T-helper 17 cell (primary cell): ENCODE measurements at regions not wholly inside any gene's neighbourhood (a gene's known extent, or its start where the extent isn't known, plus 50 kb on each side); places are given as distances from the start of the nearest gene placed in this dataset.
"Not testable (repeated sequence)": the region's sequence is repeated elsewhere in the genome, so short reads cannot be mapped to it uniquely, and the experiment has no call there.

Experiments used
- ATAC-seq: fragments of 150-1000 bp; cut with Tn5 transposase; 2 replicates; pipeline ENCODE4 v1.10.0; 2021; ENCODE audit warnings: mild to moderate bottlenecking, moderate library complexity
- DNase-seq, 3 donors: peaks; one replicate each; pipeline versions ENCODE4 v3.0.0 to v3.0.0-alpha.2; 2020 to 2021
- H3K9me3 ChIP-seq: one replicate; pipeline ENCODE4 v1.7.0; 2013; ENCODE audit warnings: low read length, mild to moderate bottlenecking; ENCODE audit not compliant: control insufficient read depth, poor library complexity, severe bottlenecking
- H3K27ac Mint-ChIP-seq: one replicate; pipeline ENCODE4 v1.8.0; 2022; ENCODE audit warnings: mild to moderate bottlenecking, moderate library complexity, mixed read lengths
- H3K27me3 Mint-ChIP-seq: one replicate; pipeline ENCODE4 v1.8.0; 2022; ENCODE audit warnings: mixed read lengths
- H3K36me3 Mint-ChIP-seq: one replicate; pipeline ENCODE4 v1.8.0; 2022; ENCODE audit warnings: low read depth, mixed read lengths
- H3K4me1 Mint-ChIP-seq: one replicate; pipeline ENCODE4 v1.8.0; 2022; ENCODE audit warnings: mild to moderate bottlenecking, mixed read lengths
- H3K4me3 Mint-ChIP-seq: one replicate; pipeline ENCODE4 v1.8.0; 2022; ENCODE audit warnings: mild to moderate bottlenecking, moderate library complexity, mixed read lengths

DNA sequence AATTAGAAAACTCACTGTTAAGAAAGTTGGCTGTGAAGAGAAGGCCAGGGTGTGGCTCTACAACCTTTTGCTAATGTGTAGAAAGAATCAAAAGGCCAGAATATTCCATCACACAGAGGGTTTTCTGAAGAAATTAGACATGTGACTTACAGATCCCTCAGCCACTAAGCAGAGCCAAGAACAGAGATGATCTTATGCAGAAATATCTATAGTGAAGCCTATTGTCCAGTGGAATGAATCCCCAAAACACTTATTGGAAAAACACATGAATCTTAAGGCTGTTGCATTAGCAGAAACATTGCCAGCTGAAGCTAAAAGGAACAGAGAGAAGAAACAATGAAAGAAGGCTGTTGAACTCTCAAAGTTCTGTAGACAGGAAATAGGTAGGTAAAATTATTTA lies 979.2 kb downstream of the MRPL39 start:
- H3K9me3 ChIP-seq, result no peaks in the 10 kb centered on the region

DNA sequence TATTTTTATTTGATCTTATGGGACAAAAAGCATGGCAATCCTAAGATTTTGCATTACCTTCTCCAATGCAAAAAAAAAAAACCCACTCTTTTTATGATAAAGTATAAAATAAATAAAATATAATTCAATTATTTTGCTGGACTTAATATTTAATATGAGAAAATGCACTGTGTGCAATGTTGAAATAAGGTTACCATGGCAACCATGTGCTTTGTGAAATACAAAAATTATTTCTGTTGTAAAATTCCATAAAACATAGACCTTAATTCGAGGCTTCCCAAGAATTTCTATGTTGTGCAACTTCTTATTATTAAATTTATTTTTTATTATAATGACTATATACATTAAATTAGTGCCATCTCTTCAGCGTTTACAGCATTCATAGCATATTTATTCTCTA lies 989.5 kb downstream of the MRPL39 start:
- no peak overlapping the region for H3K4me3 Mint-ChIP-seq
- H3K27ac Mint-ChIP-seq, result no peak overlapping the region
- H3K27me3 Mint-ChIP-seq, result no peaks in the 10 kb centered on the region
- H3K36me3 Mint-ChIP-seq, result no peaks in the 10 kb centered on the region
- H3K4me1 Mint-ChIP-seq, result no peaks in the 10 kb centered on the region
- no peak for DNase-seq
- ATAC-seq, result no peak
- no peaks in the 10 kb centered on the region for H3K9me3 ChIP-seq

More for the DNA sequence above, 979.2 kb downstream of the MRPL39 start:
- DNase-seq (no peak), ATAC-seq (no peak)
- H3K27me3 Mint-ChIP-seq, result no peaks in the 10 kb centered on the region
- H3K27ac Mint-ChIP-seq, result no peak overlapping the region
- no peak overlapping the region for H3K4me3 Mint-ChIP-seq
- H3K36me3 Mint-ChIP-seq, result no peaks in the 10 kb centered on the region
- no peaks in the 10 kb centered on the region for H3K4me1 Mint-ChIP-seq

DNA sequence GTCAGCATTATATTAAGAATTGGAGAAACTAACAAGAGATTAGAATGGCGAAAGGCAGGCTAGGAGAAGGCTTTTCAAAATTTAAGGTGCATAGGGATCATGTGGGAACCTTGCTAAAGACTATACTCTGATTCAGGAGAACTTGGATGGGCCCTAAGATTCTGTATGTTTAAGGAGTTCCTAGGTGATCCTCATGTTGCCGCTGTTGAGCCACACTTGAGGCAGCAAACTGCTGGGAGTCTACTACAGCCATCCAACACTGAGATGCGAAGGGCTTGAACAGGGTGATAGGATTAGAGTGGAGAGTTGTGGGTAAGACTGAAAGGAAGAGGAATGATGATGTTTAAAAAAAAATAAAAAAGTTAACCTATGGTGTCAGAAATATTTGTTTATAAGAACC lies 1013.2 kb downstream of the MRPL39 start:
- no peak for ATAC-seq
- Mint-ChIP-seq H3K27ac (no peak overlapping the region), H3K4me1 (no peaks in the 10 kb centered on the region)

DNA sequence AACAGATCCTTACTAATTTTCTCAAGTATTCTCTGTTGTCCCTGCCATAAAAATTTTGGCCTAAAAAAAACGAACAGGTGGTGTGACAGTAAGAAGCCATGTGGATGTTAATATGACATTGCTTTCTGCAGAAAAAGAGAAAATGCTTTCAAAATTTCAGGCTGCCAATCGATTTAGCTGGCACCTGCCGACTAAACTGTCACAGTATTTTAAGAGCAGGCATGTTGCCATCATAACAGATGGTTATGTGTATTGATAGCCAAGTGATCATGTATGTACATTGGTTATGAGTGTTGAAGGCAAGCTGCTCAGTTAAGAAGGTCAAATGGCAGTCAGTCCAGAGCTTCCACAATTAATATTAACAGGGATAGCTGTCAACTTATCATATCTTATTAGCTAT lies 1017.0 kb downstream of the MRPL39 start:
- no peaks in the 10 kb centered on the region for H3K4me1 Mint-ChIP-seq
- H3K9me3 ChIP-seq, result no peaks in the 10 kb centered on the region
- no peaks in the 10 kb centered on the region for H3K36me3 Mint-ChIP-seq

More for the DNA sequence above, 1013.2 kb downstream of the MRPL39 start:
- Mint-ChIP-seq H3K36me3 (no peaks in the 10 kb centered on the region), H3K27me3 (no peaks in the 10 kb centered on the region), H3K4me3 (no peak overlapping the region)
- DNase-seq, result no peak
- H3K9me3 ChIP-seq, result no peaks in the 10 kb centered on the region

DNA sequence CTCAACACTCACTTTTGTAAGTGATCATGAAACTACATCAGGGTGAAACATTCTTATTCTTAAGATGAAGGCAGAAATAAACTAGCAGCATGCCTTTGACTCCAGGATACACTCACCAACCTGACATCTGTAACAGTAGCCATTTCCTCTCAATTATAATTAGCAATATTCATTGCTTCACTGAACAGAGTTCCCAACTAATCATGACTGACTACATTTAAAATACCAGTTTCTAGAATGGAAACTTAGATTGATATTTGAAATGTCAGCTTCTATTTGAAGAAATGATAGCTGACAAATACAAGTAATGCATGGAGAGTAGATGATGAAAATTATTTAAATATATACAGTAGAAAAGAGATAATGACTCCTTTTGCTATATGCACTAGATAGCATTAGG lies 1023.8 kb downstream of the MRPL39 start:
- no peaks in the 10 kb centered on the region for H3K4me1 Mint-ChIP-seq
- no peaks in the 10 kb centered on the region for H3K36me3 Mint-ChIP-seq
- no peak overlapping the region for H3K4me3 Mint-ChIP-seq
- no peaks in the 10 kb centered on the region for H3K9me3 ChIP-seq
- no peak for ATAC-seq
- no peaks in the 10 kb centered on the region for H3K27me3 Mint-ChIP-seq
- DNase-seq, result no peak
- H3K27ac Mint-ChIP-seq, result no peak overlapping the region

More for the DNA sequence above, 1017.0 kb downstream of the MRPL39 start:
- no peak overlapping the region for H3K4me3 Mint-ChIP-seq
- ATAC-seq, result no peak
- no peak overlapping the region for H3K27ac Mint-ChIP-seq
- no peak for DNase-seq
- H3K27me3 Mint-ChIP-seq, result no peaks in the 10 kb centered on the region

DNA sequence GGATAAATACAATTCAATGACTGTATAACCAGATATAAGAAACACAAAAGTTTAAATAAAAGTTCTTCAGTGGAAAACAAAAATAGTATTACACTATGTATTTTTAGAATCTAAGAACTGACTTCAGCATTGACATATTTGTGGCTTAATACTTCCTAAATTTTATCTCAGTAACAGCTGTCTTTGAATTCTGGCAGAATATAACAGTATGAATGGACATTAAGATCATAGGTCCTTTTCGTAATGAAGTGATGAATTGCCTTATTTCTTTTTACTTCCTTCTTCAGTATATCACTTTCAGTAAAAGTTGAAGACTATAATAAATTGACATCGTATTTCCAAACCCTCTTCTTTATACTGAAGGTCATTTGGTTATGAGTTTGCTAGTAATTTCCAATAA lies 1030.0 kb downstream of the MRPL39 start:
- no peaks in the 10 kb centered on the region for H3K9me3 ChIP-seq
- no peaks in the 10 kb centered on the region for H3K27me3 Mint-ChIP-seq
- DNase-seq (no peak), ATAC-seq (no peak)
- no peak overlapping the region for H3K4me3 Mint-ChIP-seq
- H3K27ac Mint-ChIP-seq, result no peak overlapping the region
- H3K36me3 Mint-ChIP-seq, result no peaks in the 10 kb centered on the region
- H3K4me1 Mint-ChIP-seq, result no peaks in the 10 kb centered on the region

DNA sequence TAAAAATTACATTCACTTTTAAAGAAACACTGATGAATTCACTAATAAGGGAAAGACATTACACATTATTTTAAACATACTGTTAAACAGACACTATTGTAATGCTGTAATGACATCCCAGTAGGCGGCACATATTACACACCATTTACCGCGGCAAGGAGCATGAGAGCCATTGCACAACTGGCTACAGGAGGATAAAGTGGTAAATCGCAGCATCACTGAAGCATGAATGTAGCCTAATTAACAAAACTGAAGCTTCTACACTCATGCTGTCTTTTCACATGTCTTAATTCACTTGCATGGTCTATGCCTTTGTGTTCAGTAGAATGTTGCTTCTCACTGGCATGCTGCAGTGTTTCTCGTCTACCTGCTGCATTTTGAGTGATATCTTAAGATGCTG lies 1046.0 kb downstream of the MRPL39 start:
- Mint-ChIP-seq H3K27ac (no peak overlapping the region), H3K4me1 (no peaks in the 10 kb centered on the region), H3K4me3 (no peak overlapping the region), H3K36me3 (no peaks in the 10 kb centered on the region), H3K27me3 (no peaks in the 10 kb centered on the region)
- no peaks in the 10 kb centered on the region for H3K9me3 ChIP-seq
- ATAC-seq (no peak), DNase-seq (no peak)

DNA sequence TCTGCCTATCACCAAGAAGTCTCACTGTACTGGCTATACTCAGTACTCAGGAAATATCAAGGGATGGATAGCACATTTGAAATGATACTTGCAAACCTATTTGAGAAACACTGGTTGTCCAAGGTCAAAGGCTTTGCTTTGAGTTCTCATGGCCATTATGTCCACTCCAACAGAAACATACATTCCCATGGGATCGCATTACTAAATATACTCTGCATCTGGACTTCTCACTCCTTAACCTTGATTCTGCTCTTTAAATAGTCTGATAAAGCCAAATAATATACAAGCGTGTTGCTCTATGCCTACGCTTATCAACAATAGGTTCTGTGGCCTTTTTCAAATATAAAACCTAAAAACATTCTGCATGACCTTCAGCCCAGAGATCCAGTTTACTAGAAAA lies 1054.8 kb downstream of the MRPL39 start:
- Mint-ChIP-seq H3K27ac (no peak overlapping the region), H3K36me3 (no peaks in the 10 kb centered on the region), H3K4me3 (no peak overlapping the region), H3K4me1 (no peaks in the 10 kb centered on the region), H3K27me3 (no peaks in the 10 kb centered on the region)
- ATAC-seq (no peak), DNase-seq (no peak)
- H3K9me3 ChIP-seq, result no peaks in the 10 kb centered on the region

DNA sequence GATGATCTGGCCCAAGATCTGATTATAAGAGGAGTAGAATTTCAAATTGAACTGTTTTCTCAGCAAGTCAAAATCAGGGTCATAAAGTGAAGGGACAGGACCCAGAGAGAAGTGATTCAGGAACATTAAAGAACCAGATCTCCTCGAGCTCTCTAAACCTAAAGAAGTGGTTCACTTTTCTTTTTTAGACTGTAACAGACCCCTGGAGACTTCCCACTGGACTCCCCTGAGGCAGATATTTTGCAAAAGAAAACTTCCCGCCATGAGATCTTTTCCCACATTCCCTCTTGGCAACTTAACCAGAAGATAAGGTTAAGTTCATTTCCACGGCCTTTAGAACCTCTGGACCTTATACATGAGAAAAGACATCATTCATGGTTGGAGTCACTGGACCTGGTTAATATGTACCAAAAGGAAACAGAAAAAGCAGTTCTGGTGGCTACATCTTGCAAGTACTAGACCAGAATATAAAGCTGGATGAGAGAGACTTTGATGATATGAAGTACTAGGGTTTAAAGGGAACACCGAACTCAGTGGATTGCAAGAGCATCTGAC lies 1061.4 kb downstream of the MRPL39 start:
- Mint-ChIP-seq H3K27me3 (no peaks in the 10 kb centered on the region), H3K4me3 (no peak overlapping the region), H3K27ac (no peak overlapping the region), H3K36me3 (no peaks in the 10 kb centered on the region), H3K4me1 (no peaks in the 10 kb centered on the region)
- no peak for ATAC-seq
- no peak for DNase-seq
- no peaks in the 10 kb centered on the region for H3K9me3 ChIP-seq

DNA sequence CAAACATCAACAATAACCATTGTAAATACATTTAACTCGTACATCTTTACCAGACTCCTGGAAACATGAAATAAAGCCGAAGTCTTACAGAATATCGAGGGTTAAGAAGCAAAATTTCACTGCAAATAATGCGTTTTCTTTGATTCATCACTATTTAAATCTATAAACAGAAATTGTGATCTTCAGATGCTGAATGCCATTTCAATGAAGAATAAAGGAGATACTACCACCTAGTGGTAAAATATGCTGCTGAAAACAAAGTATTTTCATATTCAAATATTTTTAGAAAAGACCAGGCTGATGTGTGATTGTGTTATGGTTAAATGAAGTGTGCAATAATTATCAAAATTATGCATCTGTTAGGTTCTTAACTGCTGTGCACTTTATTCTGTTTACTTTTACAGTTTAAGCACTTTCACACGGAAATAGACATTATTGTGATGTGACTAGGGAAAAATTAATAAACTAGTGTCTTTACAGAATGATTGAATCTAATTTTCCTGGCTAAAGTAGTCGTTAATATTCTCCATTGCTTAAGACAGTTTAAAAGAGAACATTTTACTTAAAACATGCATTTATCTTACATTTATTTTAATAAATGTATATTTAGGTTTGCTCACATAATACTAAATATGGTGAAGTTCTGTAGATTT lies 1093.1 kb downstream of the MRPL39 start:
- no peak for DNase-seq
- no peaks in the 10 kb centered on the region for H3K4me1 Mint-ChIP-seq
- no peak for ATAC-seq

DNA sequence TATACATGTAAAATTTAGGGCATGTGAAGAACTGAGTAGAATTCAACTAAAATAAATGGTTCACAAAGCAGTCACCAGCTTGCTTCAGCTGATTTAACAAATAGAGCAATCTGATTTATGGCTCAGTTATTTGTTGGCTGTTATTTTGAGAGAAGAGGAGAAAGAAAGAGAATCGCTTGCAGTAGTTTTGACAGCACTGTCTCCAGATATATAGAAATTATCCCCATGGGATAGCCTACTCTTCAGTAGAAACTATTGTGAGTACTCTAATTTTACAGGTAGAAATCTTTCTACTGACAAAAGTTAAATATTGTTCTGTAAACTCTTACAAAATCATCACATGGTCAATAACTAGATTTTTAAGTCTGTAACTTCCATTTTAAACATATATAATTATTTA lies 1098.2 kb downstream of the MRPL39 start:
- Mint-ChIP-seq H3K4me1 (no peaks in the 10 kb centered on the region), H3K36me3 (no peaks in the 10 kb centered on the region), H3K27ac (no peak overlapping the region), H3K4me3 (no peak overlapping the region), H3K27me3 (no peaks in the 10 kb centered on the region)
- DNase-seq (no peak), ATAC-seq (no peak)
- H3K9me3 ChIP-seq, result no peaks in the 10 kb centered on the region

More for the DNA sequence above, 1093.1 kb downstream of the MRPL39 start:
- Mint-ChIP-seq H3K36me3 (no peaks in the 10 kb centered on the region), H3K27me3 (no peaks in the 10 kb centered on the region), H3K27ac (no peak overlapping the region), H3K4me3 (no peak overlapping the region)
- H3K9me3 ChIP-seq, result no peaks in the 10 kb centered on the region

DNA sequence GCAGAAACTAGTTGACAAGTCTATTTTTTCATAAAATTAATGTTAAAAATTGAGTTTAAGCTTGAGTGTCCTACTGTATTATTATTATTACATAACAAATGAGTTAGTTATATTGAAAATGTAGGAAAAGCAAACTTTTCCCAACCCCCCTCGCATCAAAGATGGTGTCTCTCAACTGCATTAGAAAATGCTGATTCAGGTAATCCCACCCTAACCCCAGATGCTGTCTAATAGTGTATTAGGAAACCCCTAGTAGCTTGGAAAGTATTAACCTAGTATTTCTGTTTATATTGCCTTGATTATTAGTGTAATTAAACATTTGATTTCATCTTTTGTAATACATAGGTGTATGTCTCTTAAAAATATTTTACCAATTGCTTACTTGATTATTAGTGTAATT lies 1120.3 kb downstream of the MRPL39 start:
- no peaks in the 10 kb centered on the region for H3K9me3 ChIP-seq
- H3K4me3 Mint-ChIP-seq, result no peak overlapping the region
- ATAC-seq, result no peak
- no peaks in the 10 kb centered on the region for H3K4me1 Mint-ChIP-seq
- H3K36me3 Mint-ChIP-seq, result no peaks in the 10 kb centered on the region
- no peaks in the 10 kb centered on the region for H3K27me3 Mint-ChIP-seq
- no peak for DNase-seq
- no peak overlapping the region for H3K27ac Mint-ChIP-seq

DNA sequence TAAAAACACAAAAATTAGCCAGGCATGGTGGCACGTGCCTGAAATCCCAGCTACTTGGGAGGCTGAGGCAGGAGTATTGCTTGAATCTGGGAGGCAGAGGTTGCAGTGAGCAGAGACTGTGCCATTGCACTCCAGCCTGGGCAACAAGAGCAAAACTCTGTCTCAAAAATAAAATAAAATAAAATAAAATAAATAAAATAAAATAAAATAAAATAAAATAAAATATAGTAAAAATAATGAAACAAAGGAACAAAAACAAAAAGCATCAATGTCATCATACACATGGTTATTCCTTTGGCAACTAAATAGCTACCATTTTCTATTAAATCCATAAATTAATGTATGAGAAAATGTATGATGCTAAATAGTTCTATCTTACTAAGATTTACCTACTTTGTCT lies 1123.9 kb downstream of the MRPL39 start:
- not testable (repeated sequence) for H3K27ac Mint-ChIP-seq, H3K36me3 Mint-ChIP-seq, H3K9me3 ChIP-seq, H3K4me3 Mint-ChIP-seq, H3K4me1 Mint-ChIP-seq, DNase-seq, ATAC-seq, H3K27me3 Mint-ChIP-seq

DNA sequence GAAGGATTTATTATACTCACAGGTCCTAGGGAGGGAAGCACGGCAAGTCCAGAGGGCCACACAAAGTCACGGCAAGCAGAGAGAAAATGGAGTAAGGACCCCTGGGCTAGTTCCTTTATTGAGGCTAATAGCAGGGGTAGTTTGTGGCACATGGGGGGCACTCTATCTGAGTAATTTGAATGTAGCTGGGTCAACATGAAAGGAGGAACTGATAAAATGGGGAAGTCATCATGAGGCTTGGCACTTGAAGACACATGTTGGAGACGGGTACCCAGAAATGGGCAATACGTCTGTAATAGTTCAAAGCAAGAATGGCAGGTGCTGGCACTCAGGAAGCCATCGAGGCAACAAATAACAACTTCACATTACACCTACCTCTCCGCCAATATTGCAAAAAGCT lies 1136.4 kb downstream of the MRPL39 start:
- H3K9me3 ChIP-seq, result no peaks in the 10 kb centered on the region
- Mint-ChIP-seq H3K4me3 (no peak overlapping the region), H3K36me3 (no peaks in the 10 kb centered on the region), H3K27ac (no peak overlapping the region), H3K4me1 (no peaks in the 10 kb centered on the region), H3K27me3 (no peaks in the 10 kb centered on the region)
- no peak for DNase-seq
- ATAC-seq, result no peak
